ENCODE measurements at regions not wholly inside any gene's neighbourhood (a gene's known extent, or its start where the extent isn't known, plus 50 kb on each side); places are given as distances from the start of the nearest gene placed in this dataset.

GRCh38 chr6:26199057-26199772 lies 112.0 kb downstream of the HFE start:
- DNase-seq (ENCODE audit: low read depth in 1 of 2, low spot score in 1 of 2) (peak in 1 of 2 experiments; percentile 52), ATAC-seq (no peak), FAIRE-seq (no peak)
- Histone ChIP-seq H3K4me2 (no peak overlapping the region), H3K4me1 (peaks cover 4% of the 10 kb centered on the region; the same call in 1 of the 3 replicates), H3K4me3 (no peak overlapping the region), H3K27ac (peak overlapping the region in 1 of 2 experiments; percentile 71; a peak in 3 of 6 replicates), H3K9me3 (no peaks in the 10 kb centered on the region)
- ChIA-PET CTCF (interaction anchor here (0.6 to 2.4 kb wide), 3 partner anchors 9 to 24 kb away, joined by 3 to 13 read pairs (median 3); a partner anchor contains a TSS), POLR2A (interaction anchor here (3.7 kb wide), 1 partner anchor 11 kb away, joined by 14 read pairs; a partner anchor contains a TSS)
- TF ChIP-seq MAX (IDR thresholded peaks at IDR 0.05): no peak
- TF ChIP-seq JUNB (IDR thresholded peaks at IDR 0.05): no peak
- no peak for TF ChIP-seq ELK1 (IDR thresholded peaks at IDR 0.05; ENCODE audit: low read depth, low read length)
- TF ChIP-seq HEYL (CRISPR knock-in tag; IDR thresholded peaks at IDR 0.05): no peak
- TF ChIP-seq NFE2L2 (conservative IDR thresholded peaks at IDR 0.05; ENCODE audit: low read length): no peak
- TF ChIP-seq RNF2 (IDR thresholded peaks at IDR 0.05; ENCODE audit: borderline replicate concordance, low read depth): no peak
- TF ChIP-seq EP300 (IDR thresholded peaks at IDR 0.05): no peak
- TF ChIP-seq E2F6 (IDR thresholded peaks at IDR 0.05; ENCODE audit: borderline replicate concordance, low read depth): no peak
- TF ChIP-seq ZSCAN20 (CRISPR knock-in tag; IDR thresholded peaks at IDR 0.05): no peak
- TF ChIP-seq KDM1A (IDR thresholded peaks at IDR 0.05; ENCODE audit: low read depth): no peak
- TF ChIP-seq HDAC2 (IDR thresholded peaks at IDR 0.05): no peak
- TF ChIP-seq TFCP2L1 (CRISPR knock-in tag; IDR thresholded peaks at IDR 0.05): no peak
- no peak for TF ChIP-seq ESRRA (IDR thresholded peaks at IDR 0.05; ENCODE audit: borderline replicate concordance, low read length)
- TF ChIP-seq EHMT2 (IDR thresholded peaks at IDR 0.05; ENCODE audit: low read depth): no peak
- TF ChIP-seq CEBPB (IDR thresholded peaks at IDR 0.05): no peak
- no peak for TF ChIP-seq HOXA7 (CRISPR knock-in tag; IDR thresholded peaks at IDR 0.05)
- no peak for TF ChIP-seq MAZ (IDR thresholded peaks at IDR 0.05; ENCODE audit: borderline replicate concordance, low read depth, low read length)
- TF ChIP-seq POLR2A (IDR thresholded peaks at IDR 0.05; ENCODE audit: low read length): no peak
- TF ChIP-seq NR3C1 (IDR thresholded peaks at IDR 0.05): no peak
- no peak for TF ChIP-seq FOSL2 (IDR thresholded peaks at IDR 0.05)
- no peak for TF ChIP-seq FOSL2 (CRISPR knock-in tag; IDR thresholded peaks at IDR 0.05)
- 95% methylated on average over 39 of the region's 42 CpGs for WGBS (ENCODE audit: missing lambda C conversion rate)

- H3K4me1 ChIP-seq: 0 out of 3 replicates have a peak, but pooled peaks cover 4% of the 10 kb centered on the region
- H3K27ac ChIP-seq: peak overlapping the region in 1 of 2 experiments; percentile 71; a peak in 3 of 6 replicates
- no peak overlapping the region for H3K4me2 ChIP-seq
- ChIA-PET POLR2A (interaction anchor here (3.7 kb wide), 1 partner anchor 12 kb away, joined by 14 read pairs; a partner anchor contains a TSS), CTCF (interaction anchor here (0.6 to 2.4 kb wide), 2 partner anchors 11 to 25 kb away, joined by 3 to 13 read pairs; a partner anchor contains a TSS)
- no peak for FAIRE-seq
- ATAC-seq: no peak
- no peak overlapping the region for H3K4me3 ChIP-seq
- no peak for TF ChIP-seq RARB (CRISPR knock-in tag; IDR thresholded peaks at IDR 0.05)
- no peak for TF ChIP-seq CTCF (IDR thresholded peaks at IDR 0.05)
- no peak for TF ChIP-seq RNF2 (IDR thresholded peaks at IDR 0.05; ENCODE audit: borderline replicate concordance, low read depth)
- no peak for TF ChIP-seq BHLHE40 (IDR thresholded peaks at IDR 0.05; ENCODE audit: low read depth, low read length)
- H3K9me3 ChIP-seq: no peaks in the 10 kb centered on the region
- DNase-seq (ENCODE audit: low read depth in 1 of 2, low spot score in 1 of 2): no peak
- WGBS (ENCODE audit: missing lambda C conversion rate): 90% methylated on average over 20 of the region's 20 CpGs
Measured at GRCh38 chr6:26199773-26200764, 112.8 kb downstream of the HFE start.

Data from A549 (cell line).